HL-60/S4 treated with phorbol 12-myristate 13-acetate at 8.2 ng/mL for 4 days and 3 days (cell line): ENCODE measurements at regions not wholly inside any gene's neighbourhood (a gene's known extent, or its start where the extent isn't known, plus 50 kb on each side); places are given as distances from the start of the nearest gene placed in this dataset.

Source experiments
- in situ Hi-C: fragments of 300-500 bp; cut with MboI; formaldehyde crosslinking; loops from 2 replicates; pipeline ENCODE4 v1.15.0; 2022; ENCODE audit warnings: low sequenced_read_pairs

DNA sequence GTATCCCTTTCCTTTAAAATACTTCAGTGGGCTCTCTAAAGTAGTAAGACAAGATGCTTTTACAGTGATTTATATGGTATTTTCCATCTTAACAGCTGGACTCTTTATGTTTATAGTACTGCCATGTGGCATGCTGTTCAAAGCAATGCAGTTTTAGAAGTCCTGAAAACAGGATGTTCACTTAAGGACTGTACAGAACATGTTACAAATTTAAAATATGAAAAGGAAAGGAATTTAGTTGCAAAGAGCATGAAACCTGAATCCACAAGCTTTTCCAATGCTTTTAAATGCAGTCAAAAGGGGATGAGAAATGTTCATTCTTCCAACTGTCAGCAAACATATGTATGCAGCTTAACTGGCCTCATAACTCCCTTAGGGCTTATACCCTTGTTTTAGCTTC, 580.2 kb downstream of the EFNA5 start:
- in situ Hi-C loops, result no loop called here

DNA sequence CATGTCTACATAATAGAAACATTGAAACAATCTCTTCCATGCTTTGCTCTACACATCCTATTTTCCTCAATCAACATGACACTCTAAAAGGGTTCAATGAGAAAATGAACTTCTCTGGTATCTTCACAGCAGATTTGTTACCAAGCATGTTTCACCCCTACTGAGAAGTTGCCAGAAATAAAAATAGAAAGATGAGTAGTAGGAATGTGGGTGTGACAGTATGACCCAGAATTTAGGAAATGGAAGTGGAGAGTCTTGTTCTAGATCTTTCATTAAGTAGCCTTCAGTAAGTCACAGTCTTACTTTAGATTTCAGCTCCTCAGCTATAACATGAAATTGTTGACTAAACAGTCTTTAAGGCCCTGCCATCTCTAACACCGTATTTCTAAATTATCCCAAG, 581.8 kb downstream of the EFNA5 start:
- in situ Hi-C loops, result no loop called here

DNA sequence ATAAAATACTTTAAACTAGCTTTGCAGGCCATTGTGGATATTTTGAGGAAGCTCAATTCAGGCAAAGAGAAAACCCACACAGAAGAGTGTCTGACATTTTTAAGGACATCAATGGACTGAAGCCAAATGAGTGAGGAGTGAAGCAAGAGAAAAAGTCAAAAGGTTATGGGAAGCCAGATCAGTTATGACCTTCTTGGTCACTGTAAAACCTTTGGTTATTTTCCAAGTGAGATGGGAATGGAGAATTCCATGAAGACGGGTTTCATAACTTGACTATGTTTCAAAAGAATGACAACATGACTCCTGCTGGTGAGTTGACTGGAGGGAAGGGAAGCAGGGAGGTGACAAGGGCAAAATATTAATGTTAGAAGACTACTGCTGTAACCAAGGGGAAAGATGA, 585.2 kb downstream of the EFNA5 start:
- in situ Hi-C loops, result no loop called here

DNA sequence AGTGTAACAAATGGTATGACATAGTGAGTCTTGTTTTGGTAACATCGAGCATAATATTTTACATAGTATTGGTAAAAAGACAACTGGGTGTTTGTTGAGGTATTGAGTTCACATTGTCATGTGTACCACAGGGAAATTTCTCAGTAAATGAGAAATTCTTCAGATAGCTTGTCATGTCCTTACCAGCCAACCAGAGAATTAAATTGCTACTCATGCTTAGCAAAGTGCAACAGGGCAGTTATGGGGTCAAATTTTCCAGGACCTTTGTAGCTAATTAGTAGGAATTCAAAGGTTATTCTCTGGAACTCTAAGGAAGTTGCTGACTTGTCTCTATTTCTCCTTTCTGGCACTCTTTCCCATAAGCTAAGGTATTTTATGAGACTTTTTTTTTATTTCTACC, 595.7 kb downstream of the EFNA5 start:
- in situ Hi-C loops, result no loop called here

DNA sequence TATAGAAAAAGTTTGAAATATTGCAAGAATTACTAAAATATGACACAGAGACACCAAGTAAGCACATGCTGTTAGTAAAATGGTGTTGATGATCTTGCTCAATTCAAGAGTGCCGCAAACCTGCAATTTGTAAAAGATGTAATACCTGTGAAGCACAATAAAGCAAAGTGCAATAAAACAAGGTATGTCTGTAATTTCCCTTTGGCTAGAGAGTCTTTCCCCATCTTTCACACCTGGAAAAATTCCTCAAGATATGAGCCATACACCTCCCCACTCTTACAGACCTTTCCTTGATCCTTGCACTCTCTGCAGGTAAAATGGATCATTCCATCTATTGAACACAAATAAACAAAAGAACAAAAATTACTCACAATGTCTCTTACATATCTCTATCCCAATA, 597.8 kb downstream of the EFNA5 start:
- in situ Hi-C loops, result no loop called here

DNA sequence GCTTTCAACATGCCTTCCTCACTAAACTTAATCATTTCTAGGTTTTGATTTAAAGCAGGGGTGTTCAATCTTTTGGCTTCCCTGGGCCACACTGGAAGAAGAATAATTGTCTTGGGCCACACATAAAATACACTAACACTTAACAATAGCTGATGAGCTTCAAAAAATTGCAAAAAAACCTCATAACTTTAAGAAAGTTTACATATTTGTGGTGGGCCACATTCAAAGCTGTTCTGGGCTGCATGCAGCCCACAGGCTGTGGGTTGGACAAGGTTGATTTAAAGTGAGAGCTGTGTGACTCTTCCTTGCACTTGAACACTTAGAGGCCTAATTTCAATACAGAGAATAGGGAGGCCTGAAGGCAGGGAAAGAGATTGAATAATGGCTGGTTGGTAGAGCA, 598.3 kb downstream of the EFNA5 start:
- in situ Hi-C loops, result no loop called here

DNA sequence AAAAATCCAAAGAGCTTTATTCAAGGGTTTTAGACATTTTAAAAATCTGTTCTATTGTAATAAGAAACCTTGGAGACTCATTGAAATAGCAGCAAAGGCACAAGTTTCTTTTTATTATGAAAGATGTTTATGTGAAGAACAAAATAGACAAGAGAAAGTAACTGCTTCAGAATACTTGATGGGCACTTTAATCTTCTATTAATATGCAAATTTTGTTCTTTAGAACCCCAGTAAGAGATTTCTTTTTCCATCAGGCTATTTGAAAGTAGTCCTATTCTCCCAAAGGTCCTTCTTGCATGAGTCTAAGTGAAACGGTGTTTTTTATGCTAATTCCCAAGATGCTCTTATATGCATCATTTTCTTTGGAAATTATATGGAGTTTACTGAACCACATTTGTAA, 602.0 kb downstream of the EFNA5 start:
- in situ Hi-C loops, result no loop called here

DNA sequence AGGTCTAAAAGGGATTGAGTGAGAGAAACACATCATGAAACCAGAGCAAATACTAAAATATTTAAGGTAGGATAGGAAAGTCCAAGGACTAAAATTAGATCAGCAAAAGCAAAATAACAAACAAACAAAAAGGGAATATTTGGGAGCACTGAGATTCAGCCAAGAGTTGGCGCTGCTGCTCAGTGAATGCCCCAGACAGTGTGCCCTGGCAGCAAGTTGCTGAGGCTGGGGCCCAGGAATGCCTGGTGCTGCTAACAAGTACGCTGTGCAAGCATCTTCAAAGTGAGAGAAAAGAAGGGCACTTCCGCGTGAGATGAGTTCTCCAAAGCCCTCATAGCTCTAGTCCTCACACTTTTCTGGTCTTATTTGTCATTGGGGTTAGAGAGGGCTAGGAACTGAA, 603.3 kb downstream of the EFNA5 start:
- in situ Hi-C loops, result no loop called here

DNA sequence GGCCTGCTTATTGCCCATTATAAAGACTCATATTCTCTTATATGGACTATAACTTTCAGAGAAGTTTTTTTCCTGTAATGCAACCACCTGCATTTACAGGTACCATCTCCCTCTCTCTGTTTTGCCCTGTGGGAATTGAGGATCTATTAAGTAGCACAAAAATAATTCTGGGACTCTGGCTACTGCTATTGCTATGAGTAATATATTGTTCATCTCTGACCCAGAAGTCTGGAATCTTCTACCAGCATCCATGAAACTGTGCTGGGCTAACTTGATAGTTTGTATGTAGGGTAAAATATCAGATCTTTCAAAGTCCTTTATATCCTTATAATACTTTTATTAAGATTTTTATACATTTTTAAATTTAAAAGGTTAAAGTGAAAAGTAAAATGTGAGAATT, 607.2 kb downstream of the EFNA5 start:
- in situ Hi-C loops, result no loop called here

DNA sequence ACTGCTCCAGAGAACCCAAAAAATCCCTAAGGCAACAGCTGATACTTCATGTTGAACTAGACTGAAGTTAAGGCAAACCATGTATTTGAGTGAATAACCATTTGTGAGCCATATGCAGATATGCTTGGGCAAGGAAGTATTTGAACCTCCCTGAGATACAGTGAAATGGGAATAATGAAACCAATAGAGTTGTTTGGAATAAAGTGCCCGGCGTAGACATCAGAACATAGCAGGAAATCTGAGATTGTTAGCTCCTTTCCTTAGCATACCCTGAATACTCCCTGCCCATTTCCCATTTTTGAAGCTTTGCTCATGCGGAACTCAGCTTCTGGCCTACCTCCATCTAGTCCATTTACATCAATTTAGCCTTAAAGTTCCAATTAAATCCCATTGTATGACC, 611.9 kb downstream of the EFNA5 start:
- in situ Hi-C loops, result no loop called here

DNA sequence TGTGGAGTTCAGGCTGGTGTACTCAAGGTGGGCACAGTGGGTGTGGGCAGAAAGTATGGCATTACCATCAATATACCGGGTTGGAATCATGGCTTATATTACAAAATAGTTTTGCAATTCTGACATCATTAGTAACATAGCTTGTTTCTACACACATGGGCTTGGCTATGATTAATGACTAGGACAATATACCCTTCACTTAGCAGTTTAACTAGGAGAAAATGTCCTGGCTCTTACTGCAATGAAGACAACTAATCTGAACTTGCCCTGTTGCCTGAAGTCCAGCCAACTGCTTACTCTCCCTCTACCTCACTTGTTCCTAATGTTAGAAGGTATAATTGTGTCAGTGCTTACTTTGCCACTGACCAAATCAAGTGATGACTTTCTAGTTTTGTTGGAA, 612.5 kb downstream of the EFNA5 start:
- in situ Hi-C loops, result no loop called here

DNA sequence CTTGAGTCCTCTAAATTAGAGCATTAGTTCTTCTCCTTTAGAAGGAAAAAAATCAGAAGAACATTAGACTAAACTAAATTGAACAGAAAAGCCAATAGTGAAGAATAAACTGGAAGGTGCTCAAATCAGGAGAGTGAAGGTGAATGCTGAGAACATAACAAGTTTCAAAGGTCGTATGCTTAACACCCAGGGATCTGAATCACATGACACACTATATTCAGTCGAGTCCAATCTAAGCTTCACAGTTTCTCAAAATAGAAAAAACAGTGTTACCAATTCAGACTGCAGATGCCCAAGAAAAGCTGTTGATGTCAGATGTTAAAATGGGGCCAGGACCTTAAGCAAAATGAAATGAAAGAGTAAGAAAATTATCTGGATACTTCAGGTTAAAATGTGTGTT, 614.5 kb downstream of the EFNA5 start:
- in situ Hi-C loops, result no loop called here

DNA sequence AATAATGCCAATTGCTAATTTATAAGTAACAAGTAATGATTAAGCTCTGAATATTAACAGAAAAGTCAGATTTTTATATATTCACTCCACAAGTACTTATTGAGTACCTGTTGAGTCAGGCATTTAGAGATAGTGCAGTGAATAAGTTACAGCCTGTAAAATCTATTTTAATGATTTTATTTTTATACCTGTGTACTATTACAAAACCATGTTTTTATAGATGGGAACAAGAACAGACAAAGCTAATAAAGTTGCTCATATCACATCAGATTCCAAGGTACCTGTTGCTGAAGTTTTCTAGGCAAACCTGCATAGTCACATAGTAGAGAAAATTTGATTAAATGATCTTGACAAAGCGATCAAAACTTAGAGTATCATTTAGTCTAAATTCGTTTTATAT, 623.7 kb downstream of the EFNA5 start:
- in situ Hi-C loops, result no loop called here

DNA sequence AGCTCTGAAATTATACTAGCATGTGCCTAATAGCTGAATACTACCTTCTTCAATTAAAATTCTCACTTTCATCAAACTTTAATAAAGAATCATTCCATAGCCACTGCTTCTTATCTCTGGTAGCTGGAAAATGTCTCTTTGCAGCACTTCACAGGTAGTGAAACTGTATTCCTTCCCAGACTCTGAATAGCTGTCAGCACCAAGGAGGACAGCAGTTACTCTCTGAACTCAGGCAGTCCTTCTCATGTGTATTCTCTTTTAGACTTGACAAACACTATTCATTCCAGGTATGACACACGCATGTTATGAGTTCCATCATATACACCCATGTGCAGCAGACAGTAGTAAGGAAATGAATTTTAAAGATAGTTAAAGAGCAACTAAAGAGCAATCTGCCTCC, 627.1 kb downstream of the EFNA5 start:
- in situ Hi-C loops, result no loop called here

DNA sequence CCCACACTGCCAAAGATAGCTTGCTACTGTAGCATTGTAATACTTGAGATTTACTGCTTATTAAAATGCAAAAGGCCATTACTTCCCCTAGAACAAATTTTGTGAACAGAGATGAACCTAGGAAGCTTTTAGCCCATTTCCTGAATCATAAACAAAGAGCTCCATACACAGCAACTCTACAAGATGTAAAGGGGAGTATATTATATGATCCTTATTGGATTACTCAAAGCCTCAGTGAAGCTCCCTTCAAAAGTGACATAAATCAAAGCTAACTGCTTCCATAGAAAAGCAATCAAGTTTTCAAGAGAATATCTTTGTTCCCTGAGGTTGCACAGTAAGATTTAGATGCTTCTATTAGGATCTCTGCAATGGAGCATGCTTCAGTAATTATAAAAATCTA, 629.8 kb downstream of the EFNA5 start:
- in situ Hi-C loops, result no loop called here

DNA sequence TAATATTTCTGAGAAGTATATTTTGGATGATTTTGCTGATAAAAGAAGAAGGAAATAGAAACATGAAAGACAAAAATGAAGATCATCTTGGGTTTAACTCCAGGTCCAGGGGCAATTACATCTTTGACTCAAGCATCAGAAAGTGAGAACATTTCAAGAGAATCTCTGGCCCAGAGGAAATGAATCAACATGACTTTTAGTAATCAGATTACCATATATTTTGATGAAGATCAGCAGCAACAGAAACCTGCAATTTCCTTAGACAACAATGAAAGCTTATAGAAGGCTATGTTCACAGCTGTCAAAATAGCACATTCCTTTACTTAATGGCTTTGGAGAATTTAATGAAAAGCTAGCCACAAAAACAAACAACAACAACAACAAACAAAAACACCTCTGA, 638.1 kb downstream of the EFNA5 start:
- in situ Hi-C loops, result no loop called here

DNA sequence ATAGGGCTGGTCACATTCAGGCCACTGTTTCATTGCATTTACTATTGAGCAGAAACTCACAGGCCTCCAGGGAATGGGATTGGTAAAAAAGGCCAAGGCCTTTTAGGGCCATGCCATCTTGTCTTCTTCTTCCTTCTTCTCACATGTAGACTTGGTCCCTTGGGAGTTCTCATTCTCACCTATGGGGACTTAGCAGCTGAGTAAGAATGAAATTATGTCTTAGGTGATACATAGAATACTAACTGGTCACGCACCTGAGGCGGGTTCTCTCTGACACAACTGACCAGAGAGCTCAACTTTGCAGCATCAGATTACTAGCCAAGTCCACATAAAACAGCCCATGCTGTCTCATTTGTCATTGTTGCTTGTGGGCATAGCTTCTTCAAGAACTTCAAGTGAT, 641.8 kb downstream of the EFNA5 start:
- in situ Hi-C loops, result no loop called here

DNA sequence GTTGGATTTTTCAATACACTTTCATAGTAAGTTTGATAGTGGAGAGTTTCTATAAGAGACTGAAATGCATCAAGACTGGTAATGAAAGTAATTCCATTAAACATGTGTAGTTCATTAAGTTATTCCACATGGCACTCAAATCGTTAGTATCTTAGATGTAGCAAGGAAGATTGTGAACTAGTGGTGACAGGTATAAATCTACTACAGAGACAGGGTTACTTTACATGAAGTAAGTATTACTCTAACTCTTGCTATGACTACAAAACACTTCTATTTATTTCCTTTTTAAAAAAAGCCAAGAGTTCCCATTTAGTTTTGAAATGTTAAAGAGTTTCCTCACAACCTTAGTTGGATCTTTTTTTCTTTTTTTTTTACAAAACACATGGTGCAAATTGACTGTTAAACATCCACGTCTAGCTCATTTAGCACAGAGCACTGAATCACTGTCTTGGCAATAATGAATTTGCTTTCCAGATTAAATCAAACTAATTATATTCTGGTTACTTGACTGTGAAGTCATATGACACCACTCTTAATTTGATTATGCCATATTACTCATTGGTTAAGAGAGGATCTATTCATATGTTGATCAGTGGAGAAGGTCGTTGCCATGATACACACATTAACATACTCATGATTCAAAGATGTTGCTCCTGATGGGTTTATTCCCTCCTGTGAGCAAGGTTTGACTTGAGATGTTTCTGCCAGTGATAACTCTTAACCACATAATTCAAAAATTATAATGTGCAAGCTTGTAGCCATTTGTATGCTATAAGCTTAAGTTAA, 644.8 kb downstream of the EFNA5 start:
- in situ Hi-C loops, result no loop called here

DNA sequence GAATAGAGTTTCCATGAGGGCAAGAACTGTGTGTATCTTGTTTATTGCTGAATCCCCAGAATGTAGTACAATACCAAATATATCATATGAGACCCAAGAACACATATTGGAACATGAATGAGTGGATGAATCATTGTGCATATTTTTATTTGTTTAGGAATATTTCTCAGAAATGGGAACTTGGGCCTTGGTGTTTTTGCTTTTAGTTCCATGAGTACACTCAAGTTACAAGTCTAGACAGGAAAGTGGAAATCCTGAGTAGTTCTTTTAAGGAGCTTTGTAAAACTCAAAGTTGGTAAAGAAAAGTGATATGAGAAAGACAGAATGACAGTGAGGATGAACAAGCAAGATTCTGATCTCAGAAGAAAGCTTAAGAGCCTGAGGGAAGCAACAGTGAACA, 647.0 kb downstream of the EFNA5 start:
- in situ Hi-C loops, result no loop called here

DNA sequence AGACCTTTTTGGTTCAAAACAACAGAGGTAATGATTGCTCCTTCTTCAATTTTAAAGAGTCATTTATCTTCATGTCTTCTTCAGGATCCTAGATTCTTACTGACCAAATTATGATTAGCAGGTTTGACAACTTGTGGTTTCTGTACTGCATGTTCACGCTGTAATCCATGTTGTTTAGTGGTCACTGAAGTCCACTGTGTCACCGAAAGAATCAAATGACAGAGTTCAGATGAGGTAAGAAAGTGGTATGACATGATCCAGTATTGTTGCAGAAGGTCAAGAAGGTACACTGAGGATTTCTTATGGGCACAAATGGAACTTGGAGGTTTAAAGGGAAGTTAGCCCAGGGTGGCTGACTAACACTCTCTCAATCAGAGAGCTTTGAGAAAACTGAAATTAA, 649.2 kb downstream of the EFNA5 start:
- in situ Hi-C loops, result no loop called here

DNA sequence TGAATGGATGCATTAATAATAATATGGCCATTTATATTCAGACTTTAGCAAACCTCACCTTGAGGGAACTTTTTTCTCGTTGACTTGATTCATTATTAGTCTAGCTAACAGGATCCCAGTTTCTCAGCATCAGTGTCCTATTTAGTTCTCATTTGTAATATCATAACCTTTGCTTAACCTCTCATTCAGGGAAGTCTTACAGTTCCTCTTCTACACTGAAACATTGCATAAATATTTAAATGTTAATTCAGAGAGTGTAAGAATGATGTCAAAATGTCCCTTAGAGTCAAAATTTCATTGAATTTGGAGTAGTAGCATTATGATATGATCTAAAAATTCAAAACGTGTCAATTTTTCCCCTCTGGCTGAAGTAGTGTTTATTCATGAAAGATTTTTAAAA, 650.1 kb downstream of the EFNA5 start:
- in situ Hi-C loops, result no loop called here

DNA sequence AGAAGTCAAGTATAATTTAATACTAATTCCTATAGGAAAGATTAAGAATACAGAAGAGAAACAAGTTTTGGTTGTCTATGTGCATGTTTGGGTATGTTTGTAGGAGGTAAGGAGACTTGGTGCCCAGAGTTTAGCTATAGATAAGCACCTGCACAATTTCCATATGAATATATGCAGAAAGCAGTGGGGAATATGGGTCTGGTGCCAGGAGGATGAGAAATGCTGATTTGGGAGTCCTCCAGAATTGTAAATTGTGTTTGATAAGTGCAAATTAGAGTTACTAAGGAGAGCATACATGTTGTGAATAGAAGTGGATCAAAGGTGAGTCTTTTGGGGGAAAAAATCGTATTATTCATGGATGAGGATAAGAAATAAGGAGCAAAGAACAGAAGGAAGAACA, 653.1 kb downstream of the EFNA5 start:
- in situ Hi-C loops, result no loop called here

DNA sequence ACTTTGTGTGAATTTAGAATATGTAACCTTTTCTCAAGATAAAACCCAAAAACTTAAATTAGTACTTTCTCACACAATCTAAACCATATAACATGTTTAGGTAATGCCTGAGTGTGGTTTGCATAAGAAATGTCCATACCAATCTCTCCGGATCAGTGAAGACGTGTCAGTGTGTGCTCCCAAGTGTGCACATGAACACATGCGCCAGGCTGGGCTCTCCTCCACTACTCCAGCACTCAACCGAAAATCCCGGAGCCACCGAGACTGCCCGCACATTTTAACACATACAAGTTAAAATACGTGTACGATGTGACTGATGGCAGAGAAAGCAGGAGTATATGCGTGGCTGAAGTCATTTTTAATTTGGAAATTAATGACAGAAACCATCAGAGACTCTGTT, 658.4 kb downstream of the EFNA5 start:
- in situ Hi-C loops, result no loop called here
